GM12891 (cell line): ENCODE measurements at regions not wholly inside any gene's neighbourhood (a gene's known extent, or its start where the extent isn't known, plus 50 kb on each side); places are given as distances from the start of the nearest gene placed in this dataset.

ENCODE experiments used
- PAX5 ChIP-seq: IDR thresholded peaks from 2 replicates; pipeline ENCODE4 v1.6.1; 2011; ENCODE audit warnings: low read length, moderate library complexity, mild to moderate bottlenecking; ENCODE audit not compliant: insufficient read depth, severe bottlenecking
- POLR2A ChIP-seq: IDR thresholded peaks from 2 replicates; pipeline ENCODE4 v1.6.1; 2011; ENCODE audit warnings: low read depth, low read length, control low read depth
- POLR2AphosphoS5 ChIP-seq: IDR thresholded peaks from 2 replicates; pipeline ENCODE4 v1.6.1; 2011; ENCODE audit warnings: low read depth, low read length, control low read depth
- SPI1 ChIP-seq: IDR thresholded peaks from 2 replicates; pipeline ENCODE4 v1.6.1; 2011; ENCODE audit warnings: low read depth, low read length, control low read depth
- TAF1 ChIP-seq: IDR thresholded peaks from 2 replicates; pipeline ENCODE4 v1.6.1; 2011; ENCODE audit warnings: low read depth, low read length, control low read depth

- TF ChIP-seq POLR2AphosphoS5 (no peak), POLR2A (no peak), TAF1 (no peak), PAX5 (no peak), SPI1 (no peak)
These were observed 276.3 kb downstream of the PTTG2 start for GRCh38 chr4:38236503-38236902.
